Posterior cingulate gyrus (tissue), 11 donors: ENCODE measurements at regions not wholly inside any gene's neighbourhood (a gene's known extent, or its start where the extent isn't known, plus 50 kb on each side); places are given as distances from the start of the nearest gene placed in this dataset.

Experiments
- DNase-seq, 10 donors: peaks; one replicate each; pipeline versions ENCODE4 v3.0.0 to v3.0.0-alpha.2; 2020 to 2021; ENCODE audit warnings: mixed read lengths in 3 of 10
- intact Hi-C: fragments of 100-400 bp; cut with DNase I; formaldehyde crosslinking; loops from one replicate; pipeline ENCODE4 v1.15.1; 2023

GRCh38 chr6:56378966-56379585 lies 131.7 kb upstream of the COL21A1 start:
- DNase-seq: no peak
- intact Hi-C loops: no loop called here

GRCh38 chr6:56378507-56378906 lies 131.1 kb upstream of the COL21A1 start:
- intact Hi-C loops: no loop called here
- no peak for DNase-seq

GRCh38 chr6:56377295-56377694 lies 129.9 kb upstream of the COL21A1 start:
- intact Hi-C loops: no loop called here
- no peak for DNase-seq

DNA sequence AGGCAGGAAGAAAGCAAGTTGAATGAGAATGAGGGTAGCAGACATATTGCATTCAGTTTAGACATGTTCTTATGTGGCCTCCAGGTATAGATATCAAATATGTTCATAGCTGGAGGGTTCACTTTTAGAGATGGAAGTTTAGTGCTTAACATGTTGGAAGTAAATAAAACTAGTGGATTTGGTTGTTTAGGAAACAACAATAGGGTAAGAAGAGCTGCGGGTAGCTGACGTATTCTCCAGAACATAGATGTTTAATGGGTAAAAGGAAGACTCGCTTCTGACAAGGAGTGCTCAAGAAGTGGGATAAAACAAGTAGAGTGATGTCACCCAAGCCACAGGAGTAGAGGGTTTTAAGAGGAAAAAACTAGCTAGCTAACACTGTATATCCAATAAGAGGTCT lies 128.4 kb upstream of the COL21A1 start:
- intact Hi-C loops: no loop called here

GRCh38 chr6:56374841-56375369 lies 127.5 kb upstream of the COL21A1 start:
- no peak for DNase-seq
- intact Hi-C loops: no loop called here

More for the DNA sequence above, 128.4 kb upstream of the COL21A1 start:
- DNase-seq: no peak

DNA sequence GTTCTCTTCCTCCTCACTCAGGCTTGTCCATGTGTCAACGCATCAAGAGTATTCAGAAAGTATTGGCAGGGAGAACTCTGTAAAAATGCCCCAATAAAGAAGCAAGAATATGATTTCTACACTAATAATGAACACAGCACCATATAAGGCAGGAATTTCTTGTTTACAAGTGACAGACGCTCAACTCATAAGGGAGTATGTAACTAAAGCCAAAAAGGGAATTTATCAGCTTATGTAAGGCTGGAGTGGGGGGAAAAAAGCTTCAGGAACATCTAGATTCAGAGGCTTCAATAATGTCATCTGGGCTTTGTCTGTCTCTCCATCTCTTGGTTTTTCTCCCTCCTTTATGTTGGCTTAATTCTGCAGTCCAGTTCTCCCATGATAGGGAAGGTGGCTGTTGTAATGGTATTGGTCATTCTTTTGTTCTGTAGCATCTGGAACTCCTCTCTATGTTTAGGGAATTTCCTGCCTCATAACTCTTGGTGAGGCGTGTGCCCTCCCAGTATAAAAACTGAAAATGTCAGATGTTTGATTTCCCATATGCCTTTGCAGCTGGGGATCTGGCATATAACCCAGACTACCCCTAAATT lies 125.1 kb upstream of the COL21A1 start:
- no peak for DNase-seq
- intact Hi-C loops: no loop called here

DNA sequence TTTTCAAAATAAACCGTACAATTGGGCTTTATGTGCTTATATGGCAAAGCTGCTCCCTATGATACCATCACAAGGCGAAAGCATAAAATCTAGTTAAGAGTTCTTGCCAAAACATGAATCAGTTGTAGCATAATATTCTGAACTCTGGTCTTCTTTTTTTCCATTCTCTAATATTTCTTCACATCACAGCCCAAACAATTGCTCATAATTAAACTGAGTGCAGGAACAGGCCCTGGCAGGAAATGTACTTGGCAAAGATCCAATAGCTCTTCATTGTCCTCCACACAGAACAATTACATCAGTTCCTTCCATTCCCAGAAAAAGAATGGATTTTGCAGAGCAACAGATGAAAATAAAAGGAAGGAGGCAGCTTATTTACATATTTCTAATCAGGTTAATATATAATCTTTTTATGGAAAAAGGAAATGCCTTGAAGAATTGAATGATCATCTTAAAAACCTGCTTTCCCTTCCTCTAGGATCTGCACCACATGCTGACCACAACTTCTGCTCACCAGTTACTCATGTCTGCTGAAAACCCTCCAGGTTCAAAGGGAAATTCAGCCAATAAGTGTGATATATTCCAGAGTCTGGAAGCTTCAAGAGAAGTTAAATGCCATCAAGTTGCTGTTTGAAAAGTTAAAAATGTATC lies 123.3 kb upstream of the COL21A1 start:
- no peak for DNase-seq
- intact Hi-C loops: no loop called here

DNA sequence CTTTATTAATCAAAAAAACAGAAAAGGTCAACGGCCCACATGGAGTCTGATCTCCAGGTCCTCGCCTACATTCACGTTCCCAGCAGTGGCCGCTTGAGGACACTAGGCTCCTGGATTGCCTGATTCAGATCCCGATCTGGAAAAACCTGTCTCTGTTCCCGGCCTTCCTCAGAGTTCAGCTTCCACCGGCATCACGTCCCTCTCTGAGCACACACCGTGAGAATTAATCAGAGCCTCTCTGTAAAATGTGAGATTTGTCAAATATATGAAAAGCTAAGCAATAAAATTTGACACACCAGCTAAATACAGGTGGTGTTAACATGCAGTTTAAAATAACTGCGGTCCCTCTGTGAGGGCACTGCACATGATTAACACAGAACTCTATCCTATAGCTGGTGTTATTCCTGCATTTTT lies 122.8 kb upstream of the COL21A1 start:
- intact Hi-C loops: no loop called here
- no peak for DNase-seq

GRCh38 chr6:56368491-56368890 lies 121.1 kb upstream of the COL21A1 start:
- no peak for DNase-seq
- intact Hi-C loops: loop anchor here (10.0 kb wide), 1 partner anchor 86 kb away; no protein-coding TSS in a partner anchor

DNA sequence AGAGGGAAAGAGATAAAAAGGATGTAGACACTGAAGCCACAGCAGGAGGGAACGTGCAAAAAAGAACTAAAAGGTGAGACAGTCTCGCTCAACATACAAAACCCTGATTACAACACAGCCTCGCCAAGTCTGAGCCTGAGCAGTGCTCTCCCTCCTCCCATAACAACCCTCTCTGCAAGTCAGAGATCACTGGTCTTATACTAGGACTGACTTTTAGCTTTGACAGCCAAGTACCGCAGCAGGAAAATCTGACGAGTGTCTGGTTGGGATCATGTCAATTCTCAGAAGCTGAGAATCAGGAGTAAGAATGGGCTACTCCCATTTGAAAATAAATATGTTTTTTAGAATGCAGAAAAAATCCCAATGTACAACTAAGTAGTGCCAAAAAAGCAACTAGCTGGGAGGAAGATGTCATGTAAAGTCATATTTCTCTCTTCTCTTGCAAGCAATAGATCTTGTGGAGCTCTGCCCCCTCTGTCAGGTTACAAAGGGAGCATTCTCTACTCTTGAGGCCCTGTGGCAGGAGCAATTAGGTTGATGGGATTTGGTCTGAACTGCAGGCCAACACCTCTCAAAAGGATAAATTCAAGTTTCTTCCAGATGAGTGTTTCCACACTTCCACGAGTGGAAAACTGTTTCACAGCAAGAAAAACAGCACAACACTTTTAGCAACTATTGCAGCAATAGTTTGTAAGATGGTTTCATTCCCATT lies 118.9 kb upstream of the COL21A1 start:
- intact Hi-C loops: loop anchor here (10.0 kb wide), 1 partner anchor 89 kb away; no protein-coding TSS in a partner anchor
- no peak for DNase-seq

GRCh38 chr6:56364827-56365339 lies 117.5 kb upstream of the COL21A1 start:
- intact Hi-C loops: loop anchor here (10.0 kb wide), 1 partner anchor 90 kb away; no protein-coding TSS in a partner anchor
- no peak for DNase-seq

- intact Hi-C loops: loop anchor here (10.0 kb wide), 1 partner anchor 90 kb away; no protein-coding TSS in a partner anchor
- DNase-seq: no peak
Measured at GRCh38 chr6:56364431-56364826, 117.0 kb upstream of the COL21A1 start.

GRCh38 chr6:56363796-56364430 lies 116.5 kb upstream of the COL21A1 start:
- intact Hi-C loops: loop anchor here (10.0 kb wide), 1 partner anchor 91 kb away; no protein-coding TSS in a partner anchor
- no peak for DNase-seq

DNA sequence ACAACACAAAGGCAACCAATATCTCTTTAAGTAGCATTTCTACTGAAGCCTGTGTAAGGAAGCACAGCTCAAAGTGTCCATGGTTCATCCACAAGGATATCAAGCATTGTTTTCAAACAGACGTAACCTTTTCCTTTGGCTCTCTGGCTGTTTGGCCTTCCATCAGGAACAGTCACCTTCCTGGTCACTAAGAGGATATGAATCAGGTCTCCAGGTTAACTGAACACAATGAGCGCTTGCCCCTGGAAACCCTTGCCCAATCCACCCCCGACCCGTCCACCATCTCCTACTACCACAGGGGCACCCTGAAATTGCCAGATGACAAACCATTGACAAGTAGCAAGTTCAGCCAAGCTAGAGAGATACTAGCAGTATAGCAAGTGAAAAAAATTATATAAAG lies 114.4 kb upstream of the COL21A1 start:
- intact Hi-C loops: loop anchor here (10.0 kb wide), 1 partner anchor 93 kb away; no protein-coding TSS in a partner anchor

GRCh38 chr6:56359201-56359899 lies 112.0 kb upstream of the COL21A1 start:
- intact Hi-C loops: loop anchor here (2.0 kb wide), 1 partner anchor 233 kb away; no protein-coding TSS in a partner anchor
- peak in 6 of 10 donors; percentile 20 to 72 (median 66) for DNase-seq

More for the DNA sequence above, 114.4 kb upstream of the COL21A1 start:
- DNase-seq: no peak

DNA sequence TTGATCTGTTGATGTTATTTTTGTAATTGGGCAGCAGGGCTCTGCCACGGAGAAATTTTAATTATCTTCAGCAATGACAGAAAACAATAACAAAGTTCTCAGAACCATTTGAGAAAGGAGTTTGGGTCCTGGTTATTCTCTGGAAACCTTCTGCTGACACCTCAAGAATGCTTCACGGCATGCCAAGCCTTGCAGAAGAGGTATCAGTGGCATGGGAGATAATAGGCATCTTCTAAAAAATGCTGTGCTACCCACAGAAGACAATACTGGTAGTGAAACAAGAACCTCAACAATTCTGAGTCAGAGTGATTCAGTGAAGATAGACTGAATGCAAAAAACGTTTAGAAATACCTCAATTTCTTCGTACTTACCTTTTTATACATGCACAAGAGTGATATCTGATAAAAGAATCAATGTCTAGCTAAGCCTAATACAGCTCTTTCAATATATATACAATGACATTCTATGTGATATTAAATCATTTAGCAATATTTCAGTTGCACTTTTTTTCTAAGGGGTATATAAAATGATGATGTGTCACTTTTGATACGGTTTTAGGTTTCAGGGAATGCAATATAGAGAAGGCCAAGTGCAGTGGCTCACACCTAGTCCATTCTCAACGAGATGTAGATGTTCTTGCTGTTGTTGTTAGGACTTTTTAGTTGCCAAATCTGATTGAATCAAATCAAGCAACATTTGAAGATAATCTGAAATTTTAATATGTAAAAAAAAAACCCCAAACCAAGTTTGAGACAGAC lies 110.4 kb upstream of the COL21A1 start:
- intact Hi-C loops: loop anchor here (2.0 kb wide), 1 partner anchor 235 kb away; no protein-coding TSS in a partner anchor

GRCh38 chr6:56356426-56356825 lies 109.0 kb upstream of the COL21A1 start:
- DNase-seq: no peak
- intact Hi-C loops: no loop called here

More for the DNA sequence above, 110.4 kb upstream of the COL21A1 start:
- DNase-seq: no peak

- intact Hi-C loops: no loop called here
- DNase-seq: no peak
Measured at GRCh38 chr6:56353860-56354259, 106.5 kb upstream of the COL21A1 start.
